A549 (cell line): ENCODE measurements at regions not wholly inside any gene's neighbourhood (a gene's known extent, or its start where the extent isn't known, plus 50 kb on each side); places are given as distances from the start of the nearest gene placed in this dataset.

Experiments used
- CEBPB ChIP-seq, 2 experiments: fragments of >200 bp in 1 of 2; sonication (Bioruptor Twin) in 1 of 2; formaldehyde crosslinking in 1 of 2; IDR thresholded peaks; 2 replicates each; pipeline ENCODE4 v1.6.1; 2012 to 2016
- CTCF ChIP-seq: fragments of >200 bp; sonication (Bioruptor Twin); formaldehyde crosslinking; IDR thresholded peaks from 3 replicates; pipeline ENCODE4 v1.5.1; 2016
- FOSL2 ChIP-seq, 2 experiments: fragments of 450-650 bp in 1 of 2; fragments of >200 bp in 1 of 2; sonication (Bioruptor Twin) in 1 of 2; formaldehyde crosslinking; IDR thresholded peaks; 2 replicates each; pipeline versions ENCODE4 v1.5.0 to v1.6.1; 2016 to 2020; ENCODE audit warnings: mild to moderate bottlenecking in 1 of 2, moderate library complexity in 1 of 2
- POLR2A ChIP-seq: IDR thresholded peaks from 2 replicates; pipeline ENCODE4 v1.6.1; 2012; ENCODE audit warnings: mild to moderate bottlenecking, low read length
- RAD21 ChIP-seq, 2 experiments: fragments of >200 bp in 1 of 2; sonication (Bioruptor Twin) in 1 of 2; formaldehyde crosslinking in 1 of 2; IDR thresholded peaks in 1 of 2; conservative IDR thresholded peaks in 1 of 2; 2 replicates in 1 of 2; 3 replicates in 1 of 2; pipeline ENCODE4 v1.6.1; 2012 to 2018; ENCODE audit warnings: inconsistent platforms in 1 of 2

- TF ChIP-seq CTCF, result no peak
- TF ChIP-seq POLR2A, result no peak
- TF ChIP-seq CEBPB (IDR thresholded peaks at IDR 0.05), result no peak
- TF ChIP-seq RAD21 (conservative IDR thresholded peaks at IDR 0.05 in 1 of 2, IDR thresholded peaks at IDR 0.05 in 1 of 2), result no peak
- no peak for TF ChIP-seq FOSL2 (IDR thresholded peaks at IDR 0.05)
- no peak for TF ChIP-seq FOSL2 (CRISPR knock-in tag; IDR thresholded peaks at IDR 0.05)
These were observed 393.2 kb downstream of the COL11A1 start for GRCh38 chr1:102715150-102715549.
